Amniotic epithelial cell (primary cell): ENCODE measurements at regions not wholly inside any gene's neighbourhood (a gene's known extent, or its start where the extent isn't known, plus 50 kb on each side); places are given as distances from the start of the nearest gene placed in this dataset.
"Not testable (repeated sequence)": the region's sequence is repeated elsewhere in the genome, so short reads cannot be mapped to it uniquely, and the experiment has no call there.

Source experiments
- DNase-seq: peaks from one replicate; pipeline ENCODE4 v3.0.0-alpha.2; 2010; ENCODE audit warnings: low read depth

DNA sequence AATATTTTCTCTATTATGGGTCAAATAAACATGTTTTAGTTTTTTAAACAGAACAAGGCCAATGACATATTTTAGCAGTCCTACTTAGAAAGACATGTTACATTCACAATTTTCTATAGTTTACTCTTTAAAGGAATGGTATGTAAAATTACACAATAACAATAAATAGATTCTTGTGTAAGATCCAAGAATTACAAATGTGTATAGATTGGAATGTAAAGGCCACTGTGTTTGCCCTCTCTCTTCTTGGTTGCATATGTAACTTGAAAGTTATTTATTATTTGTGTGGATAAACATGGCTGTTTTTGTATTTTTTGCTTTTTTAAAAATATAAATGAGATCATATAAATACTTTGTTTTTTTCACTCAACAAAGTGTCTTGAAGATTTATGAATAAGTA, 979.3 kb upstream of the CELF2 start:
- DNase-seq, result no peak

GRCh38 chr10:10039595-10039994, 978.1 kb upstream of the CELF2 start:
- no peak for DNase-seq

GRCh38 chr10:10043083-10043482, 974.6 kb upstream of the CELF2 start:
- peak; percentile 65 for DNase-seq

DNA sequence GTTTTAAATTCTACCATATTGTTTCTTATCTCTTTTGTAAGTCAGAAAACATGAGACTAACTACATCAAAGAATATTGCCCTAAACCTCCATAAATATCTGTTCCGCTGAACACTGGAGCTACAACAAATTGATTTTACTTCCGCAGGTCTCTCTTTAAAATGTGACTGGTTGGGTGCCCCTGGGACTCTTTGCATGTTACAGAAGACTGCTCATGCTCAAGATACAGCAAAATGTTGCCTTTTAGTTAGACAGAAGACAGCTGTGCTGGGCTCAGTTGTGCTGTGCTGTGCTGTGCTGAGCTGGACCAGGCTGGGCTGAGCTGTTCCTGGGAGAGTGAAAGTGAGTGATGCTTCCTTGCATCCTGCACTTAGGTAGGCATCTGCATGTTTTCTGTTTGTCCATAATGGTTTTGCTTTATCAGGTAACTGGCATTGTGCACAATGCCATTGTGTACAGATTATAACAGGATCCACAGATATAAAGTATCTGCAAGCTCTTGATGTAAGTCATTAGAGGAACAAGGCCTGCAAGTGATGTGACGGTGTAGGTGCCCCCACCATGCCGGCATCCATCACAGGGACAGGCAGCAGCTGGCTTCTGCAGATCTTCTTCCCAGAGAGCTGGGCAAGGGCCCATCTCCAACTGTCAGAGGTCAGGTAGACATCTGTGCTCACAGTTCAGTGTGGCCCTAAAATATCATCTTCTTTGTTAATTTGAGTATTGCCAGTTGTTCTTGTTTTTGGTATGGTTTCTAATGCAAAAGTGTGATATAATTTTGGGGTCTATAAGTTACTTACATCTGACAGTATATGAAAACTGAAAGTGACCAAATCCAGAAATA, 972.5 kb upstream of the CELF2 start:
- no peak for DNase-seq

- DNase-seq, result no peak
These were observed 972.0 kb upstream of the CELF2 start for GRCh38 chr10:10045765-10046028.

DNA sequence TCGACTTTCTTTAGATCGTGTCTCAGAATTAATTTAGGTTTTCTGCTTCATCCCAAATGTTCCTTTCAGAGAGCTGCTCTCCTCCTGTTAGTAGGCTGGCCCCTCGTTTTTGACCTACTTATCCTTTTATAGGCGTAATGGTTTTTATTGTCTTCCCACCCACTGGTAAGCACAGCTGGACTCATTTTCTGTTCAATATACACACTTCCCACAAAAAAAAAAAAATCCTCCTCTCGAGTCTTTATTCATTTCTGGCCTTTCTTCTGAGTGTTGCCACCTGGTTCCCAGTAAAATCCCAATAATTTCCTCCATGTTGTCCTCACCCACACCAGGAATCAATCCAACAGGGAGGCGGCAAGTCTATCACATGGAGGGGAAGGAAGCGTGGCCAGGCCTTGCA, 970.2 kb upstream of the CELF2 start:
- no peak for DNase-seq

- DNase-seq, result no peak
These were observed 964.6 kb upstream of the CELF2 start for GRCh38 chr10:10053051-10053450.

GRCh38 chr10:10054466-10054865, 963.2 kb upstream of the CELF2 start:
- no peak for DNase-seq

DNA sequence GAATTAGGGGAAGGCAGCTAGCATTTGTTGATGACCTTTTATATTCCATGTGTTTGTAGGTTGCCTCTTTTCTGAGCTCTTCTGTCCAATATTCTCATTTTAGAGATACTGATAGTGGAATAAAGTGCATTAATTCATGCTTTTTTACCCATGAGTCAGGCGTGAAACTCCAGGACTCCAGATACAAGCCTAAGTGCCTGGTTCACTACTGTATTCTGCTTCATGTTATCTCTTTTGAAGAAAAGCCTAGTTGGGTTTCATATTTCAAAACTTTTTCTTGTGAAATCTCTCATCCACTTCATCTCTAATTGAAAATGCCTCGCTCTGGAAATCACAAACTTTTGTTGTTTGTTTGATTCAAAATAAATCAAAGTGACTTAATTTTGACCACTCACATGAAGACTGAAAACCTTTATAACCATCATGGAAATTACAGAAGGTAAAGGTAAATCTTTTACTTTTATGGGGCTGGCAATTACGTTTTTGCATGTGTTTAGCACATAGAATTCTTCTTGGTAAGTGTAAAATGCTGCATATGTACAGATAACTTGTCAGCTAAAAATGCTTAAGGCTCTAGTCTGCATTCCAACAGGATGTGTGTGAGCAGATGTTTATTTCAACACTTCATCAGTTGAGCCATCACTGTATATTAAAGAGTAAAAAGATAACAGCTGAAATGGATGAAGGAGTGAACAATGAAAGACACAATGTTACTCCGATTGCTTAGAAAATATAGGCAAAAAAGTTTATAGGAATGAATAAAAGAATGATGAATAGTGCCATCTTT, 961.8 kb upstream of the CELF2 start:
- peak; percentile 61 for DNase-seq

DNA sequence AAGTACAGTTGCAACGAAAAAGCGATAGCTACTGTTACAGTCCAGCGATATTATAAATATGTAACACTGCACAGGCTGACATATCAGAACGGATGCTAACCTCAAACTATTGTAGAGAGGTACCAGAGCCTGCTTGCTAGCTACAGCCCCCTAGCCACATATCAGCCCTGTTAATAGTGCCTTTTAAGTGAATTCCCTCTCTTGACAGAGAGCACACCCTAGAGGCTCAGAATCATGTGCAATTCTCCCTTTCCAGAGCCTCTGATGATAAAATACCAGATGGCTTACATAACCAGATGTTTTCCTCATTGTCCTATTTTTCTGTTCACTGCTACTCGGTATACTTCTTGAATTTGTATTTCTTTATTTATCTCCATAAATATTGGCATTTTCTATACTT, 960.7 kb upstream of the CELF2 start:
- peak; percentile 58 for DNase-seq

DNA sequence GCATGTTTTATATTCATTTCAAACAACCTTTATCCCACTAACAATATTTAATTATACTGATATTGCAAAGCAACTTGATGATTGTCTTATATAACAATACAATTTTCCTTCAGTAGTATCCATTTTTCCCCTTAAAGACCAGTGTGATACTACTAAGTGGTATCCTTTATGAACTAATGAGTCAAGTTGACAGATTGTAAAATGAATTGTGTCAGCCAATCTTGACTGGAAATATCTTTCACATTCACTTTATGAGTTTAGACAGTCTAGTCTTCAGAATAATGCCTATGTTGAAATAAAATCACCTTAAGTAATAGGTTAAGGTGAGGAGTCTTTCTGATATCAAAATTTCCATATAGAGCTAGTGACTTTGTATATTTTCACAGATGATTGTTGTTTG, 950.0 kb upstream of the CELF2 start:
- no peak for DNase-seq

- not testable (repeated sequence) for DNase-seq
These were observed 942.8 kb upstream of the CELF2 start for GRCh38 chr10:10074847-10075246.

DNA sequence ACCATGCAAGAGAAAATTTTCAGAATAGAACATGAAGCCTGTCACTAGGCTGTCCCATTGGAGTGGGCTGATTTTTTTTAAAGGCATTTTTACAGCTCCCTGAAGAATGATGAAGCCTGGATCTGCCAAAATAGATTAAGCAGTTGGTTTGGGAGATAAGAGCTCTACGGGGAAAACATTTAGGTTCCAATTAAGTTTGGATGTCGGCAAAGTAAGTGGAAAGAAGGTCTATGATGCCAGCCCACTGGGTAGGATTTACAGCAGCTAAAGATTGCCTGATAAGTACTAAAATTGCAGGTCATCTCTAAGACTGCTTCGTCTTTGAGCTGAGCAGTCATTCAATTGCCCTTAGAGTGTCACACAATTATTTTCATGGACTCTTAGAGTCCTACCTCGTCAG, 939.2 kb upstream of the CELF2 start:
- DNase-seq, result no peak

GRCh38 chr10:10092581-10092980, 925.1 kb upstream of the CELF2 start:
- peak; percentile 54 for DNase-seq

GRCh38 chr10:10093021-10093420, 924.7 kb upstream of the CELF2 start:
- DNase-seq, result no peak

DNA sequence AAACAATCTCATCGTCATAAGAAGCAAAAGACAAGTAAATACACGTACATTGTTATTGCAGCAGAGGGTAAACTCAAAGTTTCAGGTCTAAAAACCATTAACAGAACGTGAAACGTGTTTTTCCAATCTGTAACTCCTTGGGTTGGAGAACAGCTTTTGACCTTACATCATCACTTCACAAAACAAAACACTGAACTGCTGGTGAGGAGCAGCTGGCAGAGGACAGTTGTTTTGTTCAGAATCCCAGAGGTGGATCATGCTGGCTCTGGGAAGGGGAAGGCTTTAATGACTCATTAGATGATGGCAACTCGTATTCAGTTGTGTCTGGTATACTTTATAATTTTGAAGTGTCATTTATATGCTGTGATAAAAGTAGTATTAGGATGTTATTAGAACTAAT, 923.0 kb upstream of the CELF2 start:
- DNase-seq, result peak; percentile 6

- peak; percentile 19 for DNase-seq
These were observed 921.4 kb upstream of the CELF2 start for GRCh38 chr10:10096296-10096695.

DNA sequence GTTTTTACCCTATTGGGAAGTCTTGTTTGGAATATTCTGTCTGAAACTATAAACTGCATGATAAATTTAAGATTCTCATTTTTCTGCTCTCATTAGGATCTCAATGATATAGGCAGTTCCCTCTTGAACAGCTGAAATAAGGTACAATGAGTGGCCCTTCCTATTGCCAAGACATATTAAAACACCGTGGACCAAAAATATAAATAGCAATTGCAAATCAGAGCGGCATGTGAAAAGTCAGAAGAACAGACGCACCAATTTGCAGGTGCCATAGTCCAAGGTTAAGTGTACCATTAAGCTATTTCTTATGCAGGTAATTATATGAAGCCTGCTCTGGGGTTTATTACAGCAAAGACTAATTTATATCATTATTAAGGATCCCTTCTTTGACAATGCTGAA, 920.8 kb upstream of the CELF2 start:
- no peak for DNase-seq

DNA sequence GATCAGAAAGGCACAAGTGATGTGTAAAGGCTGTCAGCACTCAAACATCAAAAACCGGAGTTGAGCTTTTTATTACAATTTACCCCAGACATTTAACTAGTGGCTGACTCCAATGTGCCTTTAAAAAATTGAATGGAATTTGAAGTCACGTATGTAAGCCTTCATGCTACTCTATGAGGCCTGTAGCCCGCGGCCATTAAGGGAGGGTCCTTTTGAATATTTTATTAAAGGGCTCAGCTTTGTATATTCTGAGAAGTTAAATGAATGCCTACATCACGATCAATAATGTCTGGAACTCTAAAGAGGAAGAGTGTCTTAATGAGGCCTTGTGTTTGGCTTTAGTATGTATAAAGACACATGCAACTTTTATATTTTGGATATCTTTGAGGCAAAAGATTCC, 916.6 kb upstream of the CELF2 start:
- DNase-seq, result no peak

GRCh38 chr10:10110844-10111490, 906.7 kb upstream of the CELF2 start:
- no peak for DNase-seq

GRCh38 chr10:10118131-10118530, 899.5 kb upstream of the CELF2 start:
- DNase-seq, result no peak

DNA sequence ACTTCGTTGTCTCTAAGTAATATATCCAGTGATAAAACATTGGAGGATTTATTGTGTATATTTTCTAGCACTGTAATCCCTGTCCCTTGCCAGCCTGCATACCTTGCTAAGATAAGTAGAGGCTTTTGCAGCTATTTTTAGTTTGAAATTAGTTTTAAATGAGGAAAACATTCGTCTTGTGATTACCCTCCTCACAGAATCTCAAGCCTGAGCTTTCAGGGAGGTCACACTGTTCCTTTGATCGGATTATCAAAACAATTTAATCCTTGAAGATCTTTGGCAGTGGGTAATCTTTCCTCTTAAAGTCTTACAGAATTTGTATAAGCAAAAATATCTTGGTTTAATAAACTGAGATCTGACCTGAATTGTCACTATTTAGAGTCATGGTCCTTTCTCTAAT, 897.0 kb upstream of the CELF2 start:
- DNase-seq, result no peak

DNA sequence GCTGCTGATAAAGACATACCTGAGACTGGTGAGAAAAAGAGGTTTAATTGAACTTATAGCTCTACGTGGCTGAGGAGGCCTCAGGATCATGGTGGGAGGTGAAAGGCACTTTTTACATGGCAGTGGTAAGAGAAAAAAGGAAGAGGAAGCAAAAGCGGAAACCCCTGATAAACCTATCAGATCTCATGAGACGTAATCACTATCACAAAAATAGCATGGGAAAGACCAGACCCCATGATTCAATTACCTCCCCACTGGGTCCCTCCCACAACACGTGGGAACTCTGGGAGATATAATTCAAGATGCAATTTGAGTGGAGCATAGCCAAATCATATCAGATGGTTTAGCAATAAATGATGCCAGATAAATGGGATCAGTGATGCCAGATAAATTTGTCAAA, 892.0 kb upstream of the CELF2 start:
- no peak for DNase-seq
